HG03175 (cell line): ENCODE measurements at regions not wholly inside any gene's neighbourhood (a gene's known extent, or its start where the extent isn't known, plus 50 kb on each side); places are given as distances from the start of the nearest gene placed in this dataset.

ENCODE experiments used
- ATAC-seq: cut with Tn5 transposase; IDR thresholded peaks from one replicate; pipeline ENCODE4 v1.9.1; 2021; ENCODE audit warnings: mild to moderate bottlenecking, moderate library complexity; ENCODE audit not compliant: unreplicated experiment

GRCh38 chr9:18020121-18020745 is 441.4 kb downstream of the SH3GL2 start:
- ATAC-seq = no peak

DNA sequence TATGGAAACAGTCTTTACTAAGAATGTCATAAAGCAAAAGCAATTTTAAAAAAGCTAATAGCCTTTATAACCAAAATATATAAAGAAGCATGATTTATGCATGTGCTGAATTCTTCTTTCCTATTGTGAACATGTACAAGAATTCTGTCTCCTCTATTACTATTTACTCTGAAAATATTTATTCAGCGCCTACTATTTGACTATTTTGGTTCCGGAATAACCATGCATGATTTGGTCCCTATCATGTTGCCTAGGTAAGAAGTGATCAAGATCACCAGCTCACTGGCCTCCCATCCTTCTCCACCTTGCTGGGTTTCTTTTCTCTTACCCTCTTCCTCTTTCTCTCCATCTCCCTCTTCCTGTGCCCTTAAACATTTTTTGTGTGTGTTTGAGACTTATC is 443.8 kb downstream of the SH3GL2 start:
- no peak for ATAC-seq

- no peak for ATAC-seq
Measured at GRCh38 chr9:18023332-18023731, 444.5 kb downstream of the SH3GL2 start.

DNA sequence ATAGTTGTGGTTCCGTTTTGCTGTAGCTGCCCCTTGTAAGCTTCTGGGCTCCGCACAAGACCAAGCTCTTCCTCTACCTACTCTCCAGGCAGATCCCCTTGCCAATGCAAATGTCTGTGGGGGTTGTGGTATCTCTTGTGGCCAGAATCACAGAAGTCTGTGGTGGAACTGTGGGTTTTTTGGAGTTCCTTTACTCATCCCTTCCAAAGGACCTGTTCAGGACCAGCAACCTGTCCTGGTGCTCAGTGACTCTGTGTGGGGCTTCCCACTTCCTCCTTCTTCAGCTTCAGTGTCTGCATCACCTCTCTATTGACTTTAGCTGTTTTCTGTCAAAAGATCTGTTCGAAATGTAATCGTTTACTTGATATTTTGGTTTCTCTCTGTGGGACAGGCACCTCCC is 441.3 kb upstream of the ADAMTSL1 start:
- ATAC-seq = no peak

- ATAC-seq = no peak
Measured at GRCh38 chr9:18036422-18037187, 437.3 kb upstream of the ADAMTSL1 start.

DNA sequence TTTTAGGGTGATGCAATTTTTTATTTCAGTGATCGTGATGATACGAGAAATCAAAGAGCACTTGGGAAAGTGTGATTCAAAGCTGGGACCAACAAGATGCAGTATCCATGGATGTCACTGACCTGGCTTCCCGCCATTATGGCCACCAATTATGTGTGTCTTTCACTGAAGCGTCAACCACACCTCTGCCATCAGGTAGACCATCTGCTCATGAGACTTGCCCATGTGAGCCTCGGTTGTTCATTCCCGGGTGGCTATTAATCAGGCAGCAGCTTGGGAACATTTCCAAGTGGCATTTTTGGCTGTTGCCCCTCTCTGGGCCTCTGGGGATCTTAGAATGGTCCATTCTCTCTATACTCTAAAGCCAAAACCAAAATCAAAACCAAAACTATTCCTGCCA is 436.0 kb upstream of the ADAMTSL1 start:
- no peak for ATAC-seq

- no peak for ATAC-seq
Measured at GRCh38 chr9:18040327-18040726, 433.6 kb upstream of the ADAMTSL1 start.

- no peak for ATAC-seq
Measured at GRCh38 chr9:18043978-18044377, 430.0 kb upstream of the ADAMTSL1 start.

- no peak for ATAC-seq
Measured at GRCh38 chr9:18045326-18045725, 428.6 kb upstream of the ADAMTSL1 start.

DNA sequence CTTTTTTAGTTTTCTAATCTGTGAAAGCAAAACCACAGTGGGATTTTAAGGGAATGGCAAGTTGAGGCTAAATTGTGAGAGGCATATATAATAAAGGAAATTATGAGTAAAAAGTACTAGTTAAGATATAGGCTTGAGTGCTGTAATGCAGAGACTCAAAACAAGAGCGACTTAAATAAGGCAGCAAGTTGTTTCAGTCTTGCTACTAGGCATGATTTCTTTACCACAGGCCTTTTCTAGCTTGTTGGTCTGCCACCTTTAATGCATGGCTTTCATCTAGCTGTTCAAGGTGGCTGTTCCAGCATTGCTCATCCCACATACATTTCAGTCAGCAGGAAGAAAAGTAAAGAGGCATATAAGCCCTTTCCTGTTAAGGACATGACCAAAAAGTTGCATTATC is 427.9 kb upstream of the ADAMTSL1 start:
- no peak for ATAC-seq

DNA sequence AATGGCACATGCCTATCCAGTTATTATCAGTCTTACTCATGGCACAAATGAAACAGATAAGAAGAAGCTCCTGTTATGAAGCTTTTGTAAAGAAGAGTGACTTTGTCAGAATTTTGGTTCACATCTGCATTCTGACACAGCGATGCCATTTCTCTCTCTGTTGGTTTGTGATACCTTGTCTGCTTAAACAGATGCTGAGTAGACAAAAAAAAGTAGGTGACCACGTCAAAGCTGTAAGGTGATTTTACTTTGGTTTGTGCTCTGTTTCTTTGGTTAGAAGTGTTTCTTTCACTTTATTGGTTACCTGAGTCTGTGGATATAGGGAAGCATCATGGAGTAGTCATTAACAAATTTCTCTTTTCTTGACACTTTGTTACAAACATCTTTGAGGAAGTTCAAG is 422.3 kb upstream of the ADAMTSL1 start:
- ATAC-seq = no peak

DNA sequence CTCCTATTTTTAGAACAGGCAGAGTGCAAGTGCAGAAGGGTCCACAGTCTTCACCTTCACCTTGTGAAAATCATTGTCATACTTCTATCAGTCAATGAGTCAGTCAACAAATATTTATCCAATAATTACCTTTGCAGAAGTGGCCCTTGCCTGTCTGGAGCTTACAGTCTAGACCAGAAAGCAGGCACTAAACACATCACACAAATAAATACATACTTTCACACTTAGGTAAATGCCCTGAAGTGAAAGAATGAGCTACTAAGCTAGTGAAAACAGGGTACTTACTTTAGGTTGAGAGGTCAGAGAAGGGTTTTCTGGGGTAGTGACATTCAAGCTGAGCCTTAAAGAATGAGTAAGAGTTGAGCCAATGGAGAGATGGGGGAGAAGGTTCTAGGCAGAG is 421.9 kb upstream of the ADAMTSL1 start:
- ATAC-seq = no peak

- ATAC-seq = no peak
Measured at GRCh38 chr9:18056269-18056992, 417.5 kb upstream of the ADAMTSL1 start.

DNA sequence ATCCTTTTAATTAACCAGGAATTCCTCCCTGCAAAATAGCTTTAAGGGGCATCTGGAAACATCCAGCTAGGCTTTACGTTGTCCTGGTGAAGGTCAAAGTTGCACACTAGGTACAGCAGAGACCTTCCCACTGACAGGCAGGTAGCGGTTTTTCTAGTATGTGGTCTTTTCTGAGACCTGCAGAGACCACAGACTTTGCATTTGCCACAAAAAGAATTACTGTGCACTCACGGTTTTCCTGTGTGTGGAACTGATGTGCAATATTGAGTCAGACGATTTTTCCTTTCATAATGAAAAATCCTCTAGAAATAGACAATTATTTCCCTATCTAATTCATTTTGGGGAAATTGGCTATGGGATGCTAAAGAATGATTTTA is 417.0 kb upstream of the ADAMTSL1 start:
- peak; percentile 83 for ATAC-seq

- no peak for ATAC-seq
Measured at GRCh38 chr9:18058564-18059442, 415.1 kb upstream of the ADAMTSL1 start.

- no peak for ATAC-seq
Measured at GRCh38 chr9:18059447-18059846, 414.5 kb upstream of the ADAMTSL1 start.

DNA sequence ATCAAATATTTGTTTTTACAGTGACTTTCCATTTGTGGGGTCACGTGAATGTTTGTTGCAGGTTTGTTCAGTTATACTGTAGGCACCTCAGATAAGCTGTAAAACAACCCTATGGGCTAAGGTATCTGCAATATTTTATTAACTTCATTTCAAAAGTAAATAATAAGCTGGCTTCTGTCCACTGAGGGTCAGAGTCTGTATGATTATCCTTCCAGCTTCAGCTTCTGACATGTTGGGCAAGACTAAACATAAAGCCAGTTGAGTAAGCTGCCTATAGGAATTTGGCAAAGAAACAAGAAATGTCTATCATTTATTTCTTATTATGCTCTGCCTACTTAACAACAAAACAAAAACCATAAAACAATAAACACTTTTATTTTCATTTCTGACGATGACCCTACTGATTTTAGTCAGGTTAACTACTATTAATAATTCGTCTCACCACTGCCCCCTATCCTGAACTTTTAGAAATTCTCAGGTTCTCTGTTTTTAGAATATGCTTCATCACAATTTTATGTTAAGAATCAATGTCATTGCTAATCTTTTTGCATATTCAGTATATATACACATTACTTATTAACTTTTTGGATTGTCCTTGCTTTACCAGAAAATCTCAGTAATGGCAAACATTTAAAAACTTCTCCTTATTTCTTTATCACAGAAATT is 413.6 kb upstream of the ADAMTSL1 start:
- no peak for ATAC-seq

GRCh38 chr9:18061332-18061731 is 412.6 kb upstream of the ADAMTSL1 start:
- no peak for ATAC-seq

- no peak for ATAC-seq
Measured at GRCh38 chr9:18061856-18062255, 412.1 kb upstream of the ADAMTSL1 start.

DNA sequence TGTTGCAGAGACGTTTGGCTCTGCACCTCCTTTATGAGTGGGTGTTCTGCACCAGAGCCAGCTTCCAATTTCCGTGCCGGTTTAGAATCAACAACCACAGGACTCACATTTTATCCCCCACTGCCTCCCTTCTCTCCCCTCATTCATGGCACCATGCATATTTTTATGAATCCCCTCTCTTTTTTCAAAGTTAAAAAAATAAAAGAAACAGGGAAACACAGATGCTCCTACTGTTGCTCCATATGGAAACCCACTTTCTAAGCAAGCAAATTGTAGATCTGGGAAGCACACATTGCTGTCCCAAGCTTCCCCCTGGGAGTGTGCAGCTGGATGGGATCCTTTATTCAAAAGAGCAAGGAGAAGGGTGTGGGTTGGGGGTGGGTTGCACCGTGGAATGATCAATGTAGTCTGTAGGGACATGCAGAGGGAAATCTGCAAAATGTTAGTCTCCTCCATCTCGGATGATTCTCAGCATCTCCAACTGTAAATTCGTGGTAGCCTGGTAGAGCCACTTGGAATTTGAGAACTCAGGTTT is 410.0 kb upstream of the ADAMTSL1 start:
- no peak for ATAC-seq
